GM23338 (cell line): ENCODE measurements at regions not wholly inside any gene's neighbourhood (a gene's known extent, or its start where the extent isn't known, plus 50 kb on each side); places are given as distances from the start of the nearest gene placed in this dataset.

ENCODE experiments used
- ATAC-seq: fragments of 200-7000 bp; cut with Tn5 transposase; 3 replicates; pipeline ENCODE4 v1.9.1; 2020
- DNase-seq: peaks from one replicate; pipeline ENCODE4 v3.0.0-alpha.2; 2015; ENCODE audit warnings: low spot score
- H2AFZ ChIP-seq: fragments of 200-600 bp; sonication (generic); 2 replicates; pipeline ENCODE4 v1.8.0; 2016; ENCODE audit warnings: antibody characterized with exemption, mild to moderate bottlenecking, moderate library complexity
- H3F3A ChIP-seq: fragments of 200-600 bp; sonication (generic); replicated peaks from 2 replicates; pipeline ENCODE4 v1.8.0; 2017; ENCODE audit warnings: antibody characterized with exemption, mixed run types, low read depth
- H3K27ac ChIP-seq: fragments of 200-600 bp; sonication (generic); 2 replicates; pipeline ENCODE4 v1.6.1; 2016; ENCODE audit warnings: low read depth
- H3K27me3 ChIP-seq: fragments of 200-600 bp; sonication (generic); 2 replicates; pipeline ENCODE4 v1.8.0; 2016; ENCODE audit warnings: mild to moderate bottlenecking, mixed run types, moderate library complexity; ENCODE audit not compliant: insufficient read depth
- H3K36me3 ChIP-seq: fragments of 200-600 bp; sonication (generic); 2 replicates; pipeline ENCODE4 v1.8.0; 2016; ENCODE audit warnings: mild to moderate bottlenecking; ENCODE audit not compliant: insufficient read depth
- H3K4me1 ChIP-seq: fragments of 200-600 bp; sonication (generic); 2 replicates; pipeline ENCODE4 v1.8.0; 2016; ENCODE audit warnings: mild to moderate bottlenecking, moderate library complexity; ENCODE audit not compliant: insufficient read depth
- H3K4me2 ChIP-seq: fragments of 200-600 bp; sonication (generic); 2 replicates; pipeline ENCODE4 v1.7.1; 2017; ENCODE audit warnings: mixed run types
- H3K4me3 ChIP-seq: fragments of 200-600 bp; sonication (generic); 2 replicates; pipeline ENCODE4 v1.6.1; 2016; ENCODE audit warnings: mixed run types
- H3K79me2 ChIP-seq: fragments of 200-600 bp; sonication (generic); replicated peaks from 2 replicates; pipeline ENCODE4 v1.8.0; 2017; ENCODE audit warnings: mild to moderate bottlenecking; ENCODE audit not compliant: insufficient read depth
- H3K9me2 ChIP-seq: fragments of 200-600 bp; sonication (generic); 2 replicates; pipeline ENCODE4 v1.8.0; 2017; ENCODE audit not compliant: insufficient read depth
- H4K20me1 ChIP-seq: fragments of 200-600 bp; sonication (generic); replicated peaks from 2 replicates; pipeline ENCODE4 v1.8.0; 2017; ENCODE audit warnings: mild to moderate bottlenecking; ENCODE audit not compliant: insufficient read depth
- H3K27ac Mint-ChIP-seq: 2 replicates; pipeline ENCODE4 v1.8.0; 2020; ENCODE audit warnings: inconsistent platforms, mild to moderate bottlenecking, moderate library complexity, mixed read lengths
- H3K27me3 Mint-ChIP-seq: 3 replicates; pipeline ENCODE4 v1.8.0; 2022; ENCODE audit warnings: low read depth, mild to moderate bottlenecking, moderate library complexity, mixed read lengths, inconsistent platforms; ENCODE audit not compliant: insufficient read depth, poor library complexity
- H3K36me3 Mint-ChIP-seq: 3 replicates; pipeline ENCODE4 v1.8.0; 2021; ENCODE audit warnings: low read depth, mild to moderate bottlenecking, inconsistent platforms, moderate library complexity, mixed read lengths
- H3K4me1 Mint-ChIP-seq: 3 replicates; pipeline ENCODE4 v1.8.0; 2020; ENCODE audit warnings: mild to moderate bottlenecking, inconsistent platforms, mixed read lengths
- H3K4me3 Mint-ChIP-seq: 3 replicates; pipeline ENCODE4 v1.8.0; 2021; ENCODE audit warnings: moderate library complexity, mild to moderate bottlenecking, inconsistent platforms, mixed read lengths
- H3K9me3 Mint-ChIP-seq: 3 replicates; pipeline ENCODE4 v1.8.0; 2020; ENCODE audit warnings: moderate library complexity, mild to moderate bottlenecking, inconsistent platforms, mixed read lengths
- CREB1 ChIP-seq: fragments of 250-450 bp; sonication (Bioruptor Pico); IDR thresholded peaks from 2 replicates; pipeline ENCODE4 v1.5.0; 2020; ENCODE audit warnings: low read depth, mild to moderate bottlenecking, moderate library complexity
- ETS1 ChIP-seq: IDR thresholded peaks from 2 replicates; pipeline ENCODE4 v1.6.1; 2016; ENCODE audit warnings: antibody characterized with exemption
- EZH2 ChIP-seq: fragments of 200-600 bp; sonication (generic); IDR thresholded peaks from one replicate; pipeline ENCODE4 v1.8.0; 2017; ENCODE audit warnings: antibody characterized with exemption, mild to moderate bottlenecking, low read depth; ENCODE audit not compliant: unreplicated experiment
- EZH2phosphoT487 ChIP-seq: fragments of 200-600 bp; sonication (generic); IDR thresholded peaks from one replicate; pipeline ENCODE4 v1.8.1; 2018; ENCODE audit warnings: antibody characterized with exemption; ENCODE audit not compliant: unreplicated experiment
- JUNB ChIP-seq: IDR thresholded peaks from one replicate; pipeline ENCODE4 v1.6.1; 2016; ENCODE audit warnings: antibody characterized with exemption; ENCODE audit not compliant: unreplicated experiment
- NANOG ChIP-seq: IDR thresholded peaks from 2 replicates; pipeline ENCODE4 v1.6.1; 2016; ENCODE audit warnings: antibody characterized with exemption, borderline replicate concordance
- POLR2AphosphoS5 ChIP-seq: IDR thresholded peaks from 2 replicates; pipeline ENCODE4 v1.6.1; 2016; ENCODE audit warnings: antibody characterized with exemption, low read depth
- STAT1 ChIP-seq: IDR thresholded peaks from one replicate; pipeline ENCODE4 v1.6.1; 2016; ENCODE audit warnings: antibody characterized with exemption; ENCODE audit not compliant: unreplicated experiment
- ZNF114 ChIP-seq: fragments of 250-450 bp; sonication (Bioruptor Pico); IDR thresholded peaks from 2 replicates; pipeline ENCODE4 v1.5.0; 2020; ENCODE audit warnings: mild to moderate bottlenecking, moderate library complexity
- ZNF331 ChIP-seq: fragments of 250-450 bp; sonication (Bioruptor Pico); IDR thresholded peaks from 2 replicates; pipeline ENCODE4 v1.5.0; 2020; ENCODE audit warnings: low read depth, mild to moderate bottlenecking, moderate library complexity
- TF ChIP-seq, protein P1 (sequence below), 2 experiments: fragments of 200-600 bp in 1 of 2; sonication (generic) in 1 of 2; conservative IDR thresholded peaks; 2 replicates each; pipeline versions ENCODE4 v1.5.1 to v1.6.1; 2016 to 2017; ENCODE audit warnings: antibody characterized with exemption in 2 of 2, low read depth in 2 of 2, mild to moderate bottlenecking in 2 of 2, moderate library complexity in 1 of 2
- TF ChIP-seq, protein P2 (sequence below): IDR thresholded peaks from one replicate; pipeline ENCODE4 v1.6.1; 2018; ENCODE audit warnings: antibody characterized with exemption; ENCODE audit not compliant: unreplicated experiment
- TF ChIP-seq, protein P3 (sequence below): fragments of 250-450 bp; sonication (Bioruptor Pico); IDR thresholded peaks from 2 replicates; pipeline ENCODE4 v1.5.0; 2020; ENCODE audit warnings: mild to moderate bottlenecking, moderate library complexity

DNA sequence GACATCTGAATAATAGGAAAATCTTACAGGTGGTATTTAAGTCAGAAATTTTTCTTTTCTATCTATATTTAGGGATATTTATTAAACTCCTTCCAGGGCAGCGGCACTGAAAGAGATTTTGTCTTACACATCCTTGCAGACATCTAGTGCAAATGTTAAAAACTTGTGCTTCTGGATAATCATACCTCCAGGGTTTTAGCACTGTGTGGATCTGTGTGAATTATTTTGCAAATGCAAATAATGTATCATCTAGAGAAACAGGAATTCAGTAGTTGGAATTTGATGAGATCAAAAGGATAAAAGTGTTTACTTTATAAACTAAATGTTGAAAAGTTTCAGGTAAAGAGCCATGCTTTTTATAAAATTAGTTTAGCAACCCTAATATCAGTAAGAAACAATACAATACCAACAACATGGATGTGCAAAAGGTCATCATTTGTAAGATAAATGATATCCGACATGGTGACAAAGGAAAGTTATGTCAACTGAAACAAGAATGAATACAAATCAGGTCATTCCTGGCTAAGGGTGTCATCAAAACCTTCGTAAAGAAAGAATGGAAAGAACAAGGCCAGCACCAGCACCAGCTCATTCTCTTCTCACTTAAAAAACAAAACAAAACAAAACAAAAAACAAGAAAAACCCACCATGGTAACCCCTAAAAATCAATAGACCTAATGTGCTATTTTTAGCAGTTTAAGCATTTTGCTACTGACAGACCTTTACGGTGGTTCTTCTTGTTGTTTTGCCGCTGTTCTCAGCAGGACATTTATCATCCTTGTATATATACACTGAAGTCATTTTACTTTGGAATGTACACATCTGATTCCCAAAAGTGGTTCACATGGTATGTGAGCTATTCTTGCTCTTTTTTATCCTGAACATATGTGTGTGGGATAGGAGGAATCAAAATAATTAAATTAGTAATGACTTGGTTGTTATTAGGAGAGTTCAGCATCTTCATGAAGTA, 219.7 kb upstream of the NDST3 start:
- TF ChIP-seq ZNF331 (CRISPR knock-in tag) (no peak), ZNF114 (CRISPR knock-in tag) (no peak), JUNB (no peak), NANOG (no peak), CREB1 (no peak), POLR2AphosphoS5 (no peak), EZH2 (no peak), ETS1 (no peak), EZH2phosphoT487 (no peak), STAT1 (no peak)
- TF ChIP-seq, protein P1, sequence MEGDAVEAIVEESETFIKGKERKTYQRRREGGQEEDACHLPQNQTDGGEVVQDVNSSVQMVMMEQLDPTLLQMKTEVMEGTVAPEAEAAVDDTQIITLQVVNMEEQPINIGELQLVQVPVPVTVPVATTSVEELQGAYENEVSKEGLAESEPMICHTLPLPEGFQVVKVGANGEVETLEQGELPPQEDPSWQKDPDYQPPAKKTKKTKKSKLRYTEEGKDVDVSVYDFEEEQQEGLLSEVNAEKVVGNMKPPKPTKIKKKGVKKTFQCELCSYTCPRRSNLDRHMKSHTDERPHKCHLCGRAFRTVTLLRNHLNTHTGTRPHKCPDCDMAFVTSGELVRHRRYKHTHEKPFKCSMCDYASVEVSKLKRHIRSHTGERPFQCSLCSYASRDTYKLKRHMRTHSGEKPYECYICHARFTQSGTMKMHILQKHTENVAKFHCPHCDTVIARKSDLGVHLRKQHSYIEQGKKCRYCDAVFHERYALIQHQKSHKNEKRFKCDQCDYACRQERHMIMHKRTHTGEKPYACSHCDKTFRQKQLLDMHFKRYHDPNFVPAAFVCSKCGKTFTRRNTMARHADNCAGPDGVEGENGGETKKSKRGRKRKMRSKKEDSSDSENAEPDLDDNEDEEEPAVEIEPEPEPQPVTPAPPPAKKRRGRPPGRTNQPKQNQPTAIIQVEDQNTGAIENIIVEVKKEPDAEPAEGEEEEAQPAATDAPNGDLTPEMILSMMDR (conservative IDR thresholded peaks at IDR 0.05; ENCODE audit: low read depth in 2 of 2): no peak
- TF ChIP-seq, protein P2, sequence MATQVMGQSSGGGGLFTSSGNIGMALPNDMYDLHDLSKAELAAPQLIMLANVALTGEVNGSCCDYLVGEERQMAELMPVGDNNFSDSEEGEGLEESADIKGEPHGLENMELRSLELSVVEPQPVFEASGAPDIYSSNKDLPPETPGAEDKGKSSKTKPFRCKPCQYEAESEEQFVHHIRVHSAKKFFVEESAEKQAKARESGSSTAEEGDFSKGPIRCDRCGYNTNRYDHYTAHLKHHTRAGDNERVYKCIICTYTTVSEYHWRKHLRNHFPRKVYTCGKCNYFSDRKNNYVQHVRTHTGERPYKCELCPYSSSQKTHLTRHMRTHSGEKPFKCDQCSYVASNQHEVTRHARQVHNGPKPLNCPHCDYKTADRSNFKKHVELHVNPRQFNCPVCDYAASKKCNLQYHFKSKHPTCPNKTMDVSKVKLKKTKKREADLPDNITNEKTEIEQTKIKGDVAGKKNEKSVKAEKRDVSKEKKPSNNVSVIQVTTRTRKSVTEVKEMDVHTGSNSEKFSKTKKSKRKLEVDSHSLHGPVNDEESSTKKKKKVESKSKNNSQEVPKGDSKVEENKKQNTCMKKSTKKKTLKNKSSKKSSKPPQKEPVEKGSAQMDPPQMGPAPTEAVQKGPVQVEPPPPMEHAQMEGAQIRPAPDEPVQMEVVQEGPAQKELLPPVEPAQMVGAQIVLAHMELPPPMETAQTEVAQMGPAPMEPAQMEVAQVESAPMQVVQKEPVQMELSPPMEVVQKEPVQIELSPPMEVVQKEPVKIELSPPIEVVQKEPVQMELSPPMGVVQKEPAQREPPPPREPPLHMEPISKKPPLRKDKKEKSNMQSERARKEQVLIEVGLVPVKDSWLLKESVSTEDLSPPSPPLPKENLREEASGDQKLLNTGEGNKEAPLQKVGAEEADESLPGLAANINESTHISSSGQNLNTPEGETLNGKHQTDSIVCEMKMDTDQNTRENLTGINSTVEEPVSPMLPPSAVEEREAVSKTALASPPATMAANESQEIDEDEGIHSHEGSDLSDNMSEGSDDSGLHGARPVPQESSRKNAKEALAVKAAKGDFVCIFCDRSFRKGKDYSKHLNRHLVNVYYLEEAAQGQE: no peak
- TF ChIP-seq, protein P3, sequence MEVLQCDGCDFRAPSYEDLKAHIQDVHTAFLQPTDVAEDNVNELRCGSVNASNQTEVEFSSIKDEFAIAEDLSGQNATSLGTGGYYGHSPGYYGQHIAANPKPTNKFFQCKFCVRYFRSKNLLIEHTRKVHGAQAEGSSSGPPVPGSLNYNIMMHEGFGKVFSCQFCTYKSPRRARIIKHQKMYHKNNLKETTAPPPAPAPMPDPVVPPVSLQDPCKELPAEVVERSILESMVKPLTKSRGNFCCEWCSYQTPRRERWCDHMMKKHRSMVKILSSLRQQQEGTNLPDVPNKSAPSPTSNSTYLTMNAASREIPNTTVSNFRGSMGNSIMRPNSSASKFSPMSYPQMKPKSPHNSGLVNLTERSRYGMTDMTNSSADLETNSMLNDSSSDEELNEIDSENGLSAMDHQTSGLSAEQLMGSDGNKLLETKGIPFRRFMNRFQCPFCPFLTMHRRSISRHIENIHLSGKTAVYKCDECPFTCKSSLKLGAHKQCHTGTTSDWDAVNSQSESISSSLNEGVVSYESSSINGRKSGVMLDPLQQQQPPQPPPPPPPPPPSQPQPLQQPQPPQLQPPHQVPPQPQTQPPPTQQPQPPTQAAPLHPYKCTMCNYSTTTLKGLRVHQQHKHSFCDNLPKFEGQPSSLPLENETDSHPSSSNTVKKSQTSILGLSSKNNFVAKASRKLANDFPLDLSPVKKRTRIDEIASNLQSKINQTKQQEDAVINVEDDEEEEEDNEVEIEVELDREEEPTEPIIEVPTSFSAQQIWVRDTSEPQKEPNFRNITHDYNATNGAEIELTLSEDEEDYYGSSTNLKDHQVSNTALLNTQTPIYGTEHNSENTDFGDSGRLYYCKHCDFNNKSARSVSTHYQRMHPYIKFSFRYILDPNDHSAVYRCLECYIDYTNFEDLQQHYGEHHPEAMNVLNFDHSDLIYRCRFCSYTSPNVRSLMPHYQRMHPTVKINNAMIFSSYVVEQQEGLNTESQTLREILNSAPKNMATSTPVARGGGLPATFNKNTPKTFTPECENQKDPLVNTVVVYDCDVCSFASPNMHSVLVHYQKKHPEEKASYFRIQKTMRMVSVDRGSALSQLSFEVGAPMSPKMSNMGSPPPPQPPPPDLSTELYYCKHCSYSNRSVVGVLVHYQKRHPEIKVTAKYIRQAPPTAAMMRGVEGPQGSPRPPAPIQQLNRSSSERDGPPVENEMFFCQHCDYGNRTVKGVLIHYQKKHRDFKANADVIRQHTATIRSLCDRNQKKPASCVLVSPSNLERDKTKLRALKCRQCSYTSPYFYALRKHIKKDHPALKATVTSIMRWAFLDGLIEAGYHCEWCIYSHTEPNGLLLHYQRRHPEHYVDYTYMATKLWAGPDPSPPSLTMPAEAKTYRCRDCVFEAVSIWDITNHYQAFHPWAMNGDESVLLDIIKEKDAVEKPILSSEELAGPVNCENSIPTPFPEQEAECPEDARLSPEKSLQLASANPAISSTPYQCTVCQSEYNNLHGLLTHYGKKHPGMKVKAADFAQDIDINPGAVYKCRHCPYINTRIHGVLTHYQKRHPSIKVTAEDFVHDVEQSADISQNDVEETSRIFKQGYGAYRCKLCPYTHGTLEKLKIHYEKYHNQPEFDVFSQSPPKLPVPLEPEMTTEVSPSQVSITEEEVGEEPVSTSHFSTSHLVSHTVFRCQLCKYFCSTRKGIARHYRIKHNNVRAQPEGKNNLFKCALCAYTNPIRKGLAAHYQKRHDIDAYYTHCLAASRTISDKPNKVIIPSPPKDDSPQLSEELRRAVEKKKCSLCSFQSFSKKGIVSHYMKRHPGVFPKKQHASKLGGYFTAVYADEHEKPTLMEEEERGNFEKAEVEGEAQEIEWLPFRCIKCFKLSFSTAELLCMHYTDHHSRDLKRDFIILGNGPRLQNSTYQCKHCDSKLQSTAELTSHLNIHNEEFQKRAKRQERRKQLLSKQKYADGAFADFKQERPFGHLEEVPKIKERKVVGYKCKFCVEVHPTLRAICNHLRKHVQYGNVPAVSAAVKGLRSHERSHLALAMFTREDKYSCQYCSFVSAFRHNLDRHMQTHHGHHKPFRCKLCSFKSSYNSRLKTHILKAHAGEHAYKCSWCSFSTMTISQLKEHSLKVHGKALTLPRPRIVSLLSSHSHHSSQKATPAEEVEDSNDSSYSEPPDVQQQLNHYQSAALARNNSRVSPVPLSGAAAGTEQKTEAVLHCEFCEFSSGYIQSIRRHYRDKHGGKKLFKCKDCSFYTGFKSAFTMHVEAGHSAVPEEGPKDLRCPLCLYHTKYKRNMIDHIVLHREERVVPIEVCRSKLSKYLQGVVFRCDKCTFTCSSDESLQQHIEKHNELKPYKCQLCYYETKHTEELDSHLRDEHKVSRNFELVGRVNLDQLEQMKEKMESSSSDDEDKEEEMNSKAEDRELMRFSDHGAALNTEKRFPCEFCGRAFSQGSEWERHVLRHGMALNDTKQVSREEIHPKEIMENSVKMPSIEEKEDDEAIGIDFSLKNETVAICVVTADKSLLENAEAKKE (CRISPR knock-in tag): no peak
- no peaks in the 10 kb centered on the region for H3K9me2 ChIP-seq
- DNase-seq (peak; percentile 5), ATAC-seq (no peak)
- Mint-ChIP-seq H3K27ac (no peak overlapping the region), H3K9me3 (no peaks in the 10 kb centered on the region), H3K27me3 (peaks cover 2% of the 10 kb centered on the region), H3K4me1 (peaks cover 38% of the 10 kb centered on the region), H3K4me3 (no peak overlapping the region), H3K36me3 (no peaks in the 10 kb centered on the region)
- H3K27ac ChIP-seq: no peak overlapping the region
- no peaks in the 10 kb centered on the region for H3K79me2 ChIP-seq
- no peaks in the 10 kb centered on the region for H4K20me1 ChIP-seq
- H3K4me3 ChIP-seq: no peak overlapping the region
- no peak overlapping the region for H2AFZ ChIP-seq
- H3F3A ChIP-seq: no peaks in the 10 kb centered on the region
- peaks cover 30% of the 10 kb centered on the region; the same call in 1 of the 2 replicates for H3K4me1 ChIP-seq
- no peaks in the 10 kb centered on the region for H3K36me3 ChIP-seq
- no peak overlapping the region for H3K4me2 ChIP-seq
- no peaks in the 10 kb centered on the region; the same call in 1 of the 2 replicates for H3K27me3 ChIP-seq
